Neural progenitor cell (in vitro differentiated cells): ENCODE measurements at regions not wholly inside any gene's neighbourhood (a gene's known extent, or its start where the extent isn't known, plus 50 kb on each side); places are given as distances from the start of the nearest gene placed in this dataset.

Experiments
- DNase-seq: peaks from one replicate; pipeline ENCODE4 v3.0.0-alpha.2; 2016; ENCODE audit warnings: low spot score
- H2AFZ ChIP-seq: fragments of 200-600 bp; sonication (generic); replicated peaks from 2 replicates; pipeline ENCODE4 v1.6.1; 2016; ENCODE audit warnings: antibody characterized with exemption
- H3F3A ChIP-seq: fragments of 200-600 bp; sonication (generic); 2 replicates; pipeline ENCODE4 v1.6.1; 2016; ENCODE audit warnings: antibody characterized with exemption, low read depth
- H3K27ac ChIP-seq: fragments of 200-600 bp; sonication (generic); 2 replicates; pipeline ENCODE4 v1.5.1; 2016; ENCODE audit warnings: mild to moderate bottlenecking
- H3K27me3 ChIP-seq: fragments of 200-600 bp; sonication (generic); 2 replicates; pipeline ENCODE4 v1.6.1; 2016; ENCODE audit warnings: mild to moderate bottlenecking, moderate library complexity
- H3K36me3 ChIP-seq: fragments of 200-600 bp; sonication (generic); 2 replicates; pipeline ENCODE4 v1.5.1; 2016
- H3K4me1 ChIP-seq: fragments of 200-600 bp; sonication (generic); 2 replicates; pipeline ENCODE4 v1.6.1; 2016; ENCODE audit warnings: mixed run types
- H3K4me2 ChIP-seq: fragments of 200-600 bp; sonication (generic); 2 replicates; pipeline ENCODE4 v1.6.1; 2016
- H3K4me3 ChIP-seq: fragments of 200-600 bp; sonication (generic); 2 replicates; pipeline ENCODE4 v1.5.1; 2016
- H3K79me2 ChIP-seq: fragments of 200-600 bp; sonication (generic); 2 replicates; pipeline ENCODE4 v1.6.1; 2016; ENCODE audit warnings: low read depth
- H3K9ac ChIP-seq: fragments of 200-600 bp; sonication (generic); 2 replicates; pipeline ENCODE4 v1.6.1; 2016
- H3K9me3 ChIP-seq: fragments of 200-600 bp; sonication (generic); 2 replicates; pipeline ENCODE4 v1.5.1; 2016; ENCODE audit warnings: low read depth
- H4K20me1 ChIP-seq: fragments of 200-600 bp; sonication (generic); 2 replicates; pipeline ENCODE4 v1.6.1; 2016; ENCODE audit warnings: low read depth
- H3K27ac Mint-ChIP-seq: 3 replicates; pipeline ENCODE4 v1.8.0; 2021; ENCODE audit warnings: mixed read lengths
- H3K27me3 Mint-ChIP-seq: 2 replicates; pipeline ENCODE4 v1.8.0; 2022; ENCODE audit warnings: low read depth, mild to moderate bottlenecking, inconsistent platforms, moderate library complexity, mixed read lengths; ENCODE audit not compliant: insufficient read depth
- H3K36me3 Mint-ChIP-seq: 3 replicates; pipeline ENCODE4 v1.8.0; 2021; ENCODE audit warnings: mixed read lengths
- H3K4me1 Mint-ChIP-seq: 3 replicates; pipeline ENCODE4 v1.8.0; 2021; ENCODE audit warnings: mixed read lengths
- H3K4me3 Mint-ChIP-seq: 3 replicates; pipeline ENCODE4 v1.8.0; 2021; ENCODE audit warnings: mild to moderate bottlenecking, moderate library complexity, mixed read lengths
- H3K9me3 Mint-ChIP-seq: 3 replicates; pipeline ENCODE4 v1.8.0; 2020; ENCODE audit warnings: mixed read lengths
- CTCF ChIP-seq: fragments of 200-600 bp; sonication (generic); IDR thresholded peaks from 2 replicates; pipeline ENCODE4 v1.5.1; 2017; ENCODE audit warnings: antibody characterized with exemption, mild to moderate bottlenecking
- EZH2 ChIP-seq: fragments of 200-600 bp; sonication (generic); IDR thresholded peaks from 2 replicates; pipeline ENCODE4 v1.6.1; 2017; ENCODE audit warnings: antibody characterized with exemption, mild to moderate bottlenecking, moderate library complexity
- EZH2phosphoT487 ChIP-seq: fragments of 200-600 bp; sonication (generic); IDR thresholded peaks from 2 replicates; pipeline ENCODE4 v1.6.1; 2017; ENCODE audit warnings: antibody characterized with exemption

GRCh38 chr1:228996281-228996680 lies 261.0 kb downstream of the RHOU start:
- no peaks in the 10 kb centered on the region for H3K79me2 ChIP-seq
- peaks cover 2% of the 10 kb centered on the region for H3K27me3 Mint-ChIP-seq
- H3K9me3 ChIP-seq, result no peaks in the 10 kb centered on the region
- H3K36me3 Mint-ChIP-seq, result no peaks in the 10 kb centered on the region
- no peak overlapping the region for H3K27ac Mint-ChIP-seq
- H3K4me1 ChIP-seq, result no peaks in the 10 kb centered on the region
- H3K4me1 Mint-ChIP-seq, result no peaks in the 10 kb centered on the region
- H3K27me3 ChIP-seq, result no peaks in the 10 kb centered on the region
- no peaks in the 10 kb centered on the region for H4K20me1 ChIP-seq
- no peak overlapping the region for H3K4me2 ChIP-seq
- H2AFZ ChIP-seq, result no peak overlapping the region
- H3F3A ChIP-seq, result no peaks in the 10 kb centered on the region
- H3K4me3 Mint-ChIP-seq, result no peak overlapping the region
- no peak overlapping the region for H3K9ac ChIP-seq
- no peak overlapping the region for H3K27ac ChIP-seq
- H3K36me3 ChIP-seq, result no peaks in the 10 kb centered on the region
- no peak overlapping the region for H3K4me3 ChIP-seq
- no peak for DNase-seq
- TF ChIP-seq CTCF, result no peak
- H3K9me3 Mint-ChIP-seq, result peaks cover 9% of the 10 kb centered on the region

- Histone ChIP-seq H3K4me2 (no peak overlapping the region), H2AFZ (no peak overlapping the region), H3F3A (peaks cover 6% of the 10 kb centered on the region), H3K36me3 (no peaks in the 10 kb centered on the region), H3K4me1 (peaks cover 9% of the 10 kb centered on the region), H3K9me3 (no peaks in the 10 kb centered on the region), H3K27ac (no peak overlapping the region), H3K9ac (no peak overlapping the region), H3K79me2 (no peaks in the 10 kb centered on the region), H4K20me1 (no peaks in the 10 kb centered on the region), H3K27me3 (no peaks in the 10 kb centered on the region), H3K4me3 (no peak overlapping the region)
- no peak for TF ChIP-seq EZH2phosphoT487
- no peak for TF ChIP-seq EZH2
- no peak for TF ChIP-seq CTCF
- Mint-ChIP-seq H3K9me3 (peaks cover 12% of the 10 kb centered on the region), H3K4me3 (no peak overlapping the region), H3K27ac (no peak overlapping the region), H3K36me3 (no peaks in the 10 kb centered on the region), H3K4me1 (peaks cover 9% of the 10 kb centered on the region), H3K27me3 (peaks cover 2% of the 10 kb centered on the region)
- DNase-seq, result no peak
Measured at GRCh38 chr1:228997721-228998144, 262.5 kb downstream of the RHOU start.

- Histone ChIP-seq H3K4me3 (no peak overlapping the region), H3F3A (peaks cover 11% of the 10 kb centered on the region), H3K27me3 (no peaks in the 10 kb centered on the region), H3K36me3 (no peaks in the 10 kb centered on the region), H2AFZ (no peak overlapping the region), H4K20me1 (no peaks in the 10 kb centered on the region), H3K4me1 (peaks cover 14% of the 10 kb centered on the region), H3K4me2 (no peak overlapping the region), H3K79me2 (no peaks in the 10 kb centered on the region), H3K9ac (no peak overlapping the region), H3K27ac (no peak overlapping the region), H3K9me3 (no peaks in the 10 kb centered on the region)
- H3K36me3 Mint-ChIP-seq, result no peaks in the 10 kb centered on the region
- peaks cover 13% of the 10 kb centered on the region for H3K4me1 Mint-ChIP-seq
- DNase-seq, result no peak
- H3K27ac Mint-ChIP-seq, result no peak overlapping the region
- TF ChIP-seq CTCF (no peak), EZH2 (no peak), EZH2phosphoT487 (no peak)
- no peak overlapping the region for H3K4me3 Mint-ChIP-seq
- peaks cover 2% of the 10 kb centered on the region for H3K27me3 Mint-ChIP-seq
- H3K9me3 Mint-ChIP-seq, result peaks cover 12% of the 10 kb centered on the region
Measured at GRCh38 chr1:228998179-228998578, 262.9 kb downstream of the RHOU start.
